ENCODE measurements at regions not wholly inside any gene's neighbourhood (a gene's known extent, or its start where the extent isn't known, plus 50 kb on each side); places are given as distances from the start of the nearest gene placed in this dataset.

DNA sequence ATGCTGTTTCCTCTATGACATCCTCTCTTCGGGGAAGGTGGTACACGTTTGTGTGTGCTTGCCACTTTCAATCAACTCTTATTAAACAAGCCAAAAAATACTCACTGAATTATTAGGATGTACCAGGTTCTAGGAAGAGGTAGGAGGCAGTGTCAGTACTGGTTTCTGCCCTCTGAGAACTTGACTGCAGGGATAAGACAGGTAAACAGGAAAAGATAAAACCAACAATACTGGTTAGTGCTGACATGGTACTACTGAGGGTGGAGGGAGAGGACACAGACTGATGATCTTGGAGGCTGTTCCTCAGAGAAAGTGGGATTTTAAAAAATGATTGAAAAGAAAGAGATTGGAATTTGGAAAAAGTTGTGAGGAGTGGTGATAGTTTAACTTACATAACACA, 295.2 kb upstream of the PWP1 start:
- TF ChIP-seq GLI2 (tag by site-specific recombination; IDR thresholded peaks at IDR 0.05; ENCODE audit: borderline replicate concordance, low read depth) = no peak
- no peak for TF ChIP-seq ZNF398 (tag by site-specific recombination; IDR thresholded peaks at IDR 0.05)
- TF ChIP-seq ZNF23 (tag by site-specific recombination; IDR thresholded peaks at IDR 0.05; ENCODE audit: borderline replicate concordance) = no peak
- no peak for TF ChIP-seq GLIS1 (tag by site-specific recombination; IDR thresholded peaks at IDR 0.05)
- TF ChIP-seq ZNF302 (tag by site-specific recombination; IDR thresholded peaks at IDR 0.05; ENCODE audit: low read depth) = no peak
- TF ChIP-seq SP7 (tag by site-specific recombination; IDR thresholded peaks at IDR 0.05) = no peak
- TF ChIP-seq, protein P1, sequence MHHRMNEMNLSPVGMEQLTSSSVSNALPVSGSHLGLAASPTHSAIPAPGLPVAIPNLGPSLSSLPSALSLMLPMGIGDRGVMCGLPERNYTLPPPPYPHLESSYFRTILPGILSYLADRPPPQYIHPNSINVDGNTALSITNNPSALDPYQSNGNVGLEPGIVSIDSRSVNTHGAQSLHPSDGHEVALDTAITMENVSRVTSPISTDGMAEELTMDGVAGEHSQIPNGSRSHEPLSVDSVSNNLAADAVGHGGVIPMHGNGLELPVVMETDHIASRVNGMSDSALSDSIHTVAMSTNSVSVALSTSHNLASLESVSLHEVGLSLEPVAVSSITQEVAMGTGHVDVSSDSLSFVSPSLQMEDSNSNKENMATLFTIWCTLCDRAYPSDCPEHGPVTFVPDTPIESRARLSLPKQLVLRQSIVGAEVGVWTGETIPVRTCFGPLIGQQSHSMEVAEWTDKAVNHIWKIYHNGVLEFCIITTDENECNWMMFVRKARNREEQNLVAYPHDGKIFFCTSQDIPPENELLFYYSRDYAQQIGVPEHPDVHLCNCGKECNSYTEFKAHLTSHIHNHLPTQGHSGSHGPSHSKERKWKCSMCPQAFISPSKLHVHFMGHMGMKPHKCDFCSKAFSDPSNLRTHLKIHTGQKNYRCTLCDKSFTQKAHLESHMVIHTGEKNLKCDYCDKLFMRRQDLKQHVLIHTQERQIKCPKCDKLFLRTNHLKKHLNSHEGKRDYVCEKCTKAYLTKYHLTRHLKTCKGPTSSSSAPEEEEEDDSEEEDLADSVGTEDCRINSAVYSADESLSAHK (tag by site-specific recombination; IDR thresholded peaks at IDR 0.05) = no peak
- no peak for TF ChIP-seq GLIS2 (tag by site-specific recombination; IDR thresholded peaks at IDR 0.05)
- TF ChIP-seq PBX3 (CRISPR knock-in tag; IDR thresholded peaks at IDR 0.05) = no peak
- TF ChIP-seq ZNF639 (tag by site-specific recombination; IDR thresholded peaks at IDR 0.05) = no peak
- TF ChIP-seq ZNF19 (tag by site-specific recombination; IDR thresholded peaks at IDR 0.05; ENCODE audit: low read depth) = no peak
- Histone ChIP-seq H3K27ac (ENCODE audit: extremely low read depth, low read depth, low read length) (no peak overlapping the region), H3K9me3 (ENCODE audit: control insufficient read depth, insufficient read depth, low read depth, low read length) (no peaks in the 10 kb centered on the region; the same call in 1 of the 2 replicates), H3K4me3 (ENCODE audit: low read depth, low read length) (no peak overlapping the region), H3K36me3 (ENCODE audit: control insufficient read depth in 2 of 2, insufficient read depth in 1 of 2, low read length in 2 of 2) (no peaks in the 10 kb centered on the region), H3K4me1 (ENCODE audit: control insufficient read depth, insufficient read depth, low read length) (0 out of 2 replicates have a peak, but pooled peaks cover 2% of the 10 kb centered on the region)
- POLR2A ChIA-PET = no interaction called here
- CTCF ChIA-PET = interaction anchor here (1.9 kb wide), 1 partner anchor 12 kb away, joined by 8 read pairs; no protein-coding TSS in a partner anchor

DNA sequence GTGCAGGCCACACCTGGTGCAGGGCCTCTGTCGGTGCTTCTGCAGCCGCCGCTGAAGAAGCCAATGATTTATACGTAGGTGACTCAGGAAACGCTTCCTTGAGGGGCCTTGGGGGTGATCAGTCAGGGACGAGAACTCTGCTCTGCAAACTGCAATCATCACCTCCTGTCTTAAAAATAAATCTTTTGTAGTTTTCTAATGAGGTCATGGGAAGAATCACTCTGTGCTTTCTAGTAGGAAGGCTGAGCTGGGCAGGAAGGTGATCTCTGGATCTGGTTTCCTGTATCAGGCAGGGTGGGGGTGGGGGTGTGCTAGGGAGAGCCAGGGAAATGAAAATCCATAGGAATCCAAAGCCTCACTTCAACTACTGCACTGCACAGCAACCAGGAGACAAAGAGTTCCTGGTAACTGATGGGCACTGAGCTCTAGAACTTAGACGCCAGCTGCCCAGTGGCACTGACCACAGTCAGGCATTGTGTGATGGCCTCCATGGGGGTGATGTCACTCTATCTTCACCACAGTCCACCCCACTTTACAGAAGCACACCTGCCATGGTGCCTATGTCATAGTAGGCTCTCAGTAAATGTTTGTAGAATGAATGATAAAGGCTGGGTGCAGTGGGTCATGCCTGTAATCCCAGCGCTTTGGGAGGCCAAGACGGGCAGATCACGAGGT, 292.4 kb upstream of the PWP1 start:
- no peak for TF ChIP-seq PRDM1 (tag by site-specific recombination; IDR thresholded peaks at IDR 0.05)
- TF ChIP-seq ZNF223 (tag by site-specific recombination; IDR thresholded peaks at IDR 0.05) = no peak
- TF ChIP-seq BCL11B (tag by site-specific recombination; IDR thresholded peaks at IDR 0.05; ENCODE audit: low read depth) = no peak
- TF ChIP-seq ZNF843 (tag by site-specific recombination; IDR thresholded peaks at IDR 0.05) = no peak
- no peak for TF ChIP-seq ZNF549 (tag by site-specific recombination; IDR thresholded peaks at IDR 0.05)
- TF ChIP-seq ZNF416 (tag by site-specific recombination; IDR thresholded peaks at IDR 0.05) = no peak
- TF ChIP-seq ZNF624 (tag by site-specific recombination; IDR thresholded peaks at IDR 0.05) = no peak
- TF ChIP-seq, protein P2, sequence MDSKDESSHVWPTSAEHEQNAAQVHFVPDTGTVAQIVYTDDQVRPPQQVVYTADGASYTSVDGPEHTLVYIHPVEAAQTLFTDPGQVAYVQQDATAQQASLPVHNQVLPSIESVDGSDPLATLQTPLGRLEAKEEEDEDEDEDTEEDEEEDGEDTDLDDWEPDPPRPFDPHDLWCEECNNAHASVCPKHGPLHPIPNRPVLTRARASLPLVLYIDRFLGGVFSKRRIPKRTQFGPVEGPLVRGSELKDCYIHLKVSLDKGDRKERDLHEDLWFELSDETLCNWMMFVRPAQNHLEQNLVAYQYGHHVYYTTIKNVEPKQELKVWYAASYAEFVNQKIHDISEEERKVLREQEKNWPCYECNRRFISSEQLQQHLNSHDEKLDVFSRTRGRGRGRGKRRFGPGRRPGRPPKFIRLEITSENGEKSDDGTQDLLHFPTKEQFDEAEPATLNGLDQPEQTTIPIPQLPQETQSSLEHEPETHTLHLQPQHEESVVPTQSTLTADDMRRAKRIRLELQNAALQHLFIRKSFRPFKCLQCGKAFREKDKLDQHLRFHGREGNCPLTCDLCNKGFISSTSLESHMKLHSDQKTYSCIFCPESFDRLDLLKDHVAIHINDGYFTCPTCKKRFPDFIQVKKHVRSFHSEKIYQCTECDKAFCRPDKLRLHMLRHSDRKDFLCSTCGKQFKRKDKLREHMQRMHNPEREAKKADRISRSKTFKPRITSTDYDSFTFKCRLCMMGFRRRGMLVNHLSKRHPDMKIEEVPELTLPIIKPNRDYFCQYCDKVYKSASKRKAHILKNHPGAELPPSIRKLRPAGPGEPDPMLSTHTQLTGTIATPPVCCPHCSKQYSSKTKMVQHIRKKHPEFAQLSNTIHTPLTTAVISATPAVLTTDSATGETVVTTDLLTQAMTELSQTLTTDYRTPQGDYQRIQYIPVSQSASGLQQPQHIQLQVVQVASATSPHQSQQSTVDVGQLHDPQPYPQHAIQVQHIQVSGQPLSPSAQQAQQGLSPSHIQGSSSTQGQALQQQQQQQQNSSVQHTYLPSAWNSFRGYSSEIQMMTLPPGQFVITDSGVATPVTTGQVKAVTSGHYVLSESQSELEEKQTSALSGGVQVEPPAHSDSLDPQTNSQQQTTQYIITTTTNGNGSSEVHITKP (tag by site-specific recombination; IDR thresholded peaks at IDR 0.05) = no peak
- TF ChIP-seq ZNF529 (tag by site-specific recombination; IDR thresholded peaks at IDR 0.05; ENCODE audit: insufficient replicate concordance) = no peak
- CTCF ChIA-PET = interaction anchor here (1.1 kb wide), 1 partner anchor 9 kb away, joined by 3 read pairs; no protein-coding TSS in a partner anchor
- H3K4me1 ChIP-seq (ENCODE audit: control insufficient read depth, insufficient read depth, low read length) = no peaks in the 10 kb centered on the region

More for the DNA sequence above, 292.4 kb upstream of the PWP1 start:
- Histone ChIP-seq H3K4me3 (ENCODE audit: low read depth, low read length) (no peak overlapping the region), H3K27ac (ENCODE audit: extremely low read depth, low read depth, low read length) (no peak overlapping the region), H3K36me3 (ENCODE audit: control insufficient read depth in 2 of 2, insufficient read depth in 1 of 2, low read length in 2 of 2) (no peaks in the 10 kb centered on the region), H3K9me3 (ENCODE audit: control insufficient read depth, insufficient read depth, low read depth, low read length) (no peaks in the 10 kb centered on the region; the same call in 1 of the 2 replicates)
- POLR2A ChIA-PET = no interaction called here
